Uterus (tissue), 2 donors: ENCODE measurements at regions not wholly inside any gene's neighbourhood (a gene's known extent, or its start where the extent isn't known, plus 50 kb on each side); places are given as distances from the start of the nearest gene placed in this dataset.
"Not testable (repeated sequence)": the region's sequence is repeated elsewhere in the genome, so short reads cannot be mapped to it uniquely, and the experiment has no call there.

Source experiments
- CTCF ChIP-seq, 4 experiments: fragments of 200-600 bp in 2 of 4; fragments of 450-650 bp in 2 of 4; sonication (generic) in 2 of 4; IDR thresholded peaks; one replicate each; pipeline ENCODE4 v1.5.1; 2016 to 2019; ENCODE audit warnings: antibody characterized with exemption in 4 of 4, mild to moderate bottlenecking in 2 of 4, moderate library complexity in 1 of 4
- POLR2A ChIP-seq, 2 donors: fragments of 450-650 bp; IDR thresholded peaks; one replicate each; pipeline ENCODE4 v1.6.1; 2016; ENCODE audit warnings: antibody characterized with exemption in 2 of 2, mild to moderate bottlenecking in 1 of 2, moderate library complexity in 1 of 2

- TF ChIP-seq CTCF, POLR2A (IDR thresholded peaks at IDR 0.05): not testable (repeated sequence)
Observed at GRCh38 chr6:19256123-19256522, 581.0 kb upstream of the ID4 start.
